GM12873 (cell line): ENCODE measurements at regions not wholly inside any gene's neighbourhood (a gene's known extent, or its start where the extent isn't known, plus 50 kb on each side); places are given as distances from the start of the nearest gene placed in this dataset.

Experiments
- TF ChIP-seq, protein P1 (sequence below): IDR thresholded peaks from 2 replicates; pipeline ENCODE4 v1.5.1; 2012; ENCODE audit warnings: low read depth, mild to moderate bottlenecking, moderate library complexity, low read length, control low read depth; ENCODE audit not compliant: insufficient read depth; ENCODE audit errors: missing control alignments

- TF ChIP-seq, protein P1, sequence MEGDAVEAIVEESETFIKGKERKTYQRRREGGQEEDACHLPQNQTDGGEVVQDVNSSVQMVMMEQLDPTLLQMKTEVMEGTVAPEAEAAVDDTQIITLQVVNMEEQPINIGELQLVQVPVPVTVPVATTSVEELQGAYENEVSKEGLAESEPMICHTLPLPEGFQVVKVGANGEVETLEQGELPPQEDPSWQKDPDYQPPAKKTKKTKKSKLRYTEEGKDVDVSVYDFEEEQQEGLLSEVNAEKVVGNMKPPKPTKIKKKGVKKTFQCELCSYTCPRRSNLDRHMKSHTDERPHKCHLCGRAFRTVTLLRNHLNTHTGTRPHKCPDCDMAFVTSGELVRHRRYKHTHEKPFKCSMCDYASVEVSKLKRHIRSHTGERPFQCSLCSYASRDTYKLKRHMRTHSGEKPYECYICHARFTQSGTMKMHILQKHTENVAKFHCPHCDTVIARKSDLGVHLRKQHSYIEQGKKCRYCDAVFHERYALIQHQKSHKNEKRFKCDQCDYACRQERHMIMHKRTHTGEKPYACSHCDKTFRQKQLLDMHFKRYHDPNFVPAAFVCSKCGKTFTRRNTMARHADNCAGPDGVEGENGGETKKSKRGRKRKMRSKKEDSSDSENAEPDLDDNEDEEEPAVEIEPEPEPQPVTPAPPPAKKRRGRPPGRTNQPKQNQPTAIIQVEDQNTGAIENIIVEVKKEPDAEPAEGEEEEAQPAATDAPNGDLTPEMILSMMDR, result no peak
These were observed 50.2 kb upstream of the TP53I11 start for GRCh38 chr11:45000918-45001317.

- TF ChIP-seq, protein P1, result no peak
These were observed 50.9 kb upstream of the TP53I11 start for GRCh38 chr11:45001466-45002165.

GRCh38 chr11:45005106-45005505 is 54.4 kb upstream of the TP53I11 start:
- TF ChIP-seq, protein P1, result no peak

DNA sequence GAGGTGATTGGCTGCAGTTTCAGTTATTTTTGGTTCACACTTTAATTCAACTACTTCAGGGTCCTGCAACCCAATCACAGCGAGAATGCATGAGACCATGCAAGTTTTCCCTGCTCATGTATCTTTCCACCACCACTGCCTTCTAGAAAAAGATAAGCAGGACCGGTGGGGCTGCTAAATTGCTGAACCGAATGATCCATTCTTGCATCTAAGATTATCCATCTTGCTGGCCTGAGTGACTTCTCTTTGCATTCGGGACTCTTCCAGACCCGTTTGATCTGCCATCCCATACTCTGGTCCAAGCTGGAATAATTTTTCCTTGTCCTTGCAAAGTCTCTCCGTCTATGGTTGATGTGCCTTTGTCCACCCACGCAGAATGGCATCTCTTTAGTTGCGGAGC is 56.3 kb upstream of the TP53I11 start:
- TF ChIP-seq, protein P1, result no peak

- TF ChIP-seq, protein P1, result peak; percentile 20
These were observed 66.6 kb upstream of the TP53I11 start for GRCh38 chr11:45017329-45017728.

GRCh38 chr11:45021001-45021400 is 70.3 kb upstream of the TP53I11 start:
- TF ChIP-seq, protein P1, result no peak

GRCh38 chr11:45021692-45022141 is 71.0 kb upstream of the TP53I11 start:
- TF ChIP-seq, protein P1, result no peak
